PC-3 (cell line): ENCODE measurements at regions not wholly inside any gene's neighbourhood (a gene's known extent, or its start where the extent isn't known, plus 50 kb on each side); places are given as distances from the start of the nearest gene placed in this dataset.

Source experiments
- EZH2phosphoT487 ChIP-seq: fragments of 300-600 bp; sonication (generic); IDR thresholded peaks from 2 replicates; pipeline ENCODE4 v1.6.1; 2018; ENCODE audit warnings: mild to moderate bottlenecking, antibody characterized with exemption, low read length, borderline replicate concordance
- TF ChIP-seq, protein P1 (sequence below): fragments of 300-600 bp; sonication (generic); conservative IDR thresholded peaks from 2 replicates; pipeline ENCODE4 v1.5.1; 2017; ENCODE audit warnings: antibody characterized with exemption, low read depth, mild to moderate bottlenecking, low read length

DNA sequence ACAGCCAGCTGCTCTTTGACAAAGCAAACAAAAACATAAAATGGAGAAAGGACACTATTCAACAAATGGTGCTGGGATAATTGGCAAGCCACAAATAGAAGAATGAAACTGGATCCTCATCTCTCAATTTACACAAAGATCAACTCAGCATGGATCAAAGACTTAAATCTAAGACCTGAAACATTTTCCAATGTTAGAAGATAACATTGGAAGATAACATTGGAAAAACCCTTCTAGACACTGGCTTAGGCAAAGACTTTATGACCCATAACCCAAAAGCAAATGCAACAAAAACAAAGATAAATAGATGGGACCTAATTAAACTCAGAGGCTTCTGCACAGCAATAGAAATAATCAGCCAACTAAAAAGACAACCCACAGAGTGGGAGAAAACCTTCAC, 425.7 kb upstream of the SEMA3D start:
- TF ChIP-seq, protein P1, sequence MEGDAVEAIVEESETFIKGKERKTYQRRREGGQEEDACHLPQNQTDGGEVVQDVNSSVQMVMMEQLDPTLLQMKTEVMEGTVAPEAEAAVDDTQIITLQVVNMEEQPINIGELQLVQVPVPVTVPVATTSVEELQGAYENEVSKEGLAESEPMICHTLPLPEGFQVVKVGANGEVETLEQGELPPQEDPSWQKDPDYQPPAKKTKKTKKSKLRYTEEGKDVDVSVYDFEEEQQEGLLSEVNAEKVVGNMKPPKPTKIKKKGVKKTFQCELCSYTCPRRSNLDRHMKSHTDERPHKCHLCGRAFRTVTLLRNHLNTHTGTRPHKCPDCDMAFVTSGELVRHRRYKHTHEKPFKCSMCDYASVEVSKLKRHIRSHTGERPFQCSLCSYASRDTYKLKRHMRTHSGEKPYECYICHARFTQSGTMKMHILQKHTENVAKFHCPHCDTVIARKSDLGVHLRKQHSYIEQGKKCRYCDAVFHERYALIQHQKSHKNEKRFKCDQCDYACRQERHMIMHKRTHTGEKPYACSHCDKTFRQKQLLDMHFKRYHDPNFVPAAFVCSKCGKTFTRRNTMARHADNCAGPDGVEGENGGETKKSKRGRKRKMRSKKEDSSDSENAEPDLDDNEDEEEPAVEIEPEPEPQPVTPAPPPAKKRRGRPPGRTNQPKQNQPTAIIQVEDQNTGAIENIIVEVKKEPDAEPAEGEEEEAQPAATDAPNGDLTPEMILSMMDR: no peak
- TF ChIP-seq EZH2phosphoT487: no peak
